GM18508 (cell line): ENCODE measurements at regions not wholly inside any gene's neighbourhood (a gene's known extent, or its start where the extent isn't known, plus 50 kb on each side); places are given as distances from the start of the nearest gene placed in this dataset.
"Not testable (repeated sequence)": the region's sequence is repeated elsewhere in the genome, so short reads cannot be mapped to it uniquely, and the experiment has no call there.

Experiments
- ATAC-seq: cut with Tn5 transposase; IDR thresholded peaks from one replicate; pipeline ENCODE4 v1.9.1; 2021; ENCODE audit warnings: moderate number of reproducible peaks; ENCODE audit not compliant: insufficient read depth, unreplicated experiment

GRCh38 chr2:19000776-19001175 is 357.6 kb downstream of the OSR1 start:
- ATAC-seq = no peak

- no peak for ATAC-seq
These were observed 359.2 kb downstream of the OSR1 start for GRCh38 chr2:18999198-18999597.

GRCh38 chr2:18998491-18998890 is 359.9 kb downstream of the OSR1 start:
- no peak for ATAC-seq

GRCh38 chr2:18993756-18994338 is 364.6 kb downstream of the OSR1 start:
- ATAC-seq = no peak

- no peak for ATAC-seq
These were observed 366.9 kb downstream of the OSR1 start for GRCh38 chr2:18991177-18992168.

- ATAC-seq = no peak
These were observed 369.7 kb downstream of the OSR1 start for GRCh38 chr2:18988631-18989232.

GRCh38 chr2:18987592-18988073 is 370.8 kb downstream of the OSR1 start:
- ATAC-seq = no peak

GRCh38 chr2:18987016-18987415 is 371.4 kb downstream of the OSR1 start:
- ATAC-seq = no peak

- no peak for ATAC-seq
These were observed 372.4 kb downstream of the OSR1 start for GRCh38 chr2:18986046-18986445.

- no peak for ATAC-seq
These were observed 377.5 kb downstream of the OSR1 start for GRCh38 chr2:18980786-18981430.

GRCh38 chr2:18980104-18980785 is 378.2 kb downstream of the OSR1 start:
- no peak for ATAC-seq

- ATAC-seq = no peak
These were observed 381.0 kb downstream of the OSR1 start for GRCh38 chr2:18977409-18977808.

- ATAC-seq = peak; percentile 82
These were observed 382.1 kb downstream of the OSR1 start for GRCh38 chr2:18976168-18976961.

GRCh38 chr2:18975506-18976167 is 382.8 kb downstream of the OSR1 start:
- no peak for ATAC-seq

- no peak for ATAC-seq
These were observed 382.3 kb upstream of the NT5C1B start for GRCh38 chr2:18971628-18972027.

GRCh38 chr2:18971069-18971378 is 381.7 kb upstream of the NT5C1B start:
- no peak for ATAC-seq

- ATAC-seq = no peak
These were observed 376.8 kb upstream of the NT5C1B start for GRCh38 chr2:18966131-18966530.

- ATAC-seq = not testable (repeated sequence)
These were observed 374.4 kb upstream of the NT5C1B start for GRCh38 chr2:18963739-18964256.

- no peak for ATAC-seq
These were observed 372.6 kb upstream of the NT5C1B start for GRCh38 chr2:18961991-18962421.
